SU-DHL-6 (cell line): ENCODE measurements at regions not wholly inside any gene's neighbourhood (a gene's known extent, or its start where the extent isn't known, plus 50 kb on each side); places are given as distances from the start of the nearest gene placed in this dataset.

Source experiments
- CTCF ChIP-seq: fragments of 200-600 bp; sonication (generic); IDR thresholded peaks from one replicate; pipeline ENCODE4 v1.5.1; 2017; ENCODE audit warnings: antibody characterized with exemption, mild to moderate bottlenecking, low read length, moderate library complexity; ENCODE audit not compliant: insufficient read depth, poor library complexity, severe bottlenecking
- EZH2phosphoT487 ChIP-seq: fragments of 200-600 bp; sonication (generic), shearing (Covaris generic); conservative IDR thresholded peaks from 2 replicates; pipeline ENCODE4 v1.6.1; 2018; ENCODE audit warnings: mild to moderate bottlenecking, antibody characterized with exemption, low read length, moderate library complexity, mixed read lengths

DNA sequence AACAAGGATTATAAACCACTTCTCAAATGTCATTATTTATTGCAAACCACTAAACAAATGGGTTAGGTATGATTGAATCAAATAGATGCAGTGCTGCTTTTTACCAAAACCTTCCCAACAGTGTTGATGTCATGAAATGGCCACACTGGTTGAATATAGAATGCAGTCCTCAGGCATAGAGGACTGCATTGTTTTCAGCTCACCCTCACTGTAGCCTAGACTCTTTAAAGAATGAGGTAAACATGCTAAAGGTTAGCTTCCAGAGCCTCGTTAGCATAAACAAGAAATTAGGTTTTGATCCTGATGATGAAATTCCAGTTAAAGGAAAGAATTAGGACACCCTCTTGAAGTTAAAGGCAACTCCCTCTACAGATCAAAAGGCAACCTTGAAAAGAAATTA, 224.3 kb downstream of the ALDH8A1 start:
- no peak for TF ChIP-seq CTCF
- no peak for TF ChIP-seq EZH2phosphoT487
